ENCODE measurements at regions not wholly inside any gene's neighbourhood (a gene's known extent, or its start where the extent isn't known, plus 50 kb on each side); places are given as distances from the start of the nearest gene placed in this dataset.
A peak's percentile ranks its signal among the peaks of the same experiment; 100 is the strongest.

DNA sequence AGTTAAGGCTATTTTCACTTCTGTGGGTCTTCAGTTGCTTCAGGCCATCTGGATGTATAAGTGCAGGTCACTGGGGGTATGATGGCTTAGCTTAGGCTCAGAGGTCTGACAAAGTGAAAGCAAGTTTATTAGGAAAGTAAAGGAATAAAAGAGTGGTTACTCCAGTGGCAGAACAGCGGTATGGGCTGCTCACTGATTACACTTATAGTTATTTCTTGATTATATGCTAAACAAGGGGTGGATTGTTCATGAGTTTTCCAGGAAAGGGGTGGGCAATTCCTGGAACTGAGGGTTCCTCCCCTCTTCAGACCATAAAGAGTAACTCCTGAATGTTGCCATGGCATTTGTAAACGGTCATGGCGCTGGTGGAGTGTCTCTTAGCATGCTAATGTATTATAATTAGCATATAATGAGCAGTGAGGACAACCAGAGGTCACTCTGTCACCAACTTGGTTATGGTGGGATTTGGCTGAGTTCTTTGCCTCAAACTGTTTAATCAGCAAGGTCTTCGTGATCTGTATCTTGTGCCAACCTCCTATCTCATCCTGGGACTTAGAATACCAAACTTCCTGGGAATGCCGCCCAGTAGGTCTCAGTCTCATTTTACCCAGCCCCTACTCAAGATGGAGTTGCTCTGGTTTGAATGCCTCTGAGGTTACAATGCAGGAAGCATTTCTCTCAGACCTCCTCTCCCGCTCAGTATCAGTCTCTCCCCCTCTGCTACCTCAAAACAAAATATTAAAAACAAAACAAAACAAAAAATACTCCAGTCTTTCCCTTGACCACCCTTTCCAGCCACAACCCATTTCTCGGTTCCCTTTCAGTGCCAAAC lies 71.3 kb upstream of the SLC22A11 start:
- Histone ChIP-seq H3K4me1 (ENCODE audit: control insufficient read depth in 1 of 2, insufficient read depth in 1 of 2, low read depth in 1 of 2, low read length in 1 of 2) (no peaks in the 10 kb centered on the region), H3K36me3 (no peaks in the 10 kb centered on the region), H3K27ac (no peak overlapping the region), H3K4me3 (ENCODE audit: low read depth in 1 of 2, low read length in 1 of 2) (no peak overlapping the region), H3K27me3 (no peaks in the 10 kb centered on the region), H3K9me3 (no peaks in the 10 kb centered on the region)
- TF ChIP-seq, protein P1, sequence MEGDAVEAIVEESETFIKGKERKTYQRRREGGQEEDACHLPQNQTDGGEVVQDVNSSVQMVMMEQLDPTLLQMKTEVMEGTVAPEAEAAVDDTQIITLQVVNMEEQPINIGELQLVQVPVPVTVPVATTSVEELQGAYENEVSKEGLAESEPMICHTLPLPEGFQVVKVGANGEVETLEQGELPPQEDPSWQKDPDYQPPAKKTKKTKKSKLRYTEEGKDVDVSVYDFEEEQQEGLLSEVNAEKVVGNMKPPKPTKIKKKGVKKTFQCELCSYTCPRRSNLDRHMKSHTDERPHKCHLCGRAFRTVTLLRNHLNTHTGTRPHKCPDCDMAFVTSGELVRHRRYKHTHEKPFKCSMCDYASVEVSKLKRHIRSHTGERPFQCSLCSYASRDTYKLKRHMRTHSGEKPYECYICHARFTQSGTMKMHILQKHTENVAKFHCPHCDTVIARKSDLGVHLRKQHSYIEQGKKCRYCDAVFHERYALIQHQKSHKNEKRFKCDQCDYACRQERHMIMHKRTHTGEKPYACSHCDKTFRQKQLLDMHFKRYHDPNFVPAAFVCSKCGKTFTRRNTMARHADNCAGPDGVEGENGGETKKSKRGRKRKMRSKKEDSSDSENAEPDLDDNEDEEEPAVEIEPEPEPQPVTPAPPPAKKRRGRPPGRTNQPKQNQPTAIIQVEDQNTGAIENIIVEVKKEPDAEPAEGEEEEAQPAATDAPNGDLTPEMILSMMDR (IDR thresholded peaks at IDR 0.05) = no peak

DNA sequence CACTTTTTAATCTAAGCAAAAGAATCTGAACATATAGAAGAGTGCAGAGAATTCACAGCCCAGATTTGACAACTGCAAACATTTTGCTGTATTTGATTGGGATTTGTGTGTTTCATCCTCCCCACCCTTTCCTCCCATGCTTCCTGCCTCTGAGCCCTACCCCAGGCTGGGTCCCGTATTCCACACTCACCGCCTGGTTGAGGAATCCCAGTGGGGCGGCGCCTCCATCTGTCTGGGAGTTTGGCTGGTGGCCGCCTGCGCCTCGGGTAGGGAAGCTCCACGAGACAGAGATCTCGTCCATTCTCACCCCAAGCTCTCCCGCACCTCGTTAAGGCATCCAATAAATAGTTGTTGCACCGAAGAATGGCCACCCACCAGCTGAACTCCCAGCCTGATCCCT lies 70.7 kb upstream of the SLC22A11 start:
- Histone ChIP-seq H3K4me3 (ENCODE audit: low read depth in 1 of 2, low read length in 1 of 2) (no peak overlapping the region), H3K4me1 (ENCODE audit: control insufficient read depth in 1 of 2, insufficient read depth in 1 of 2, low read depth in 1 of 2, low read length in 1 of 2) (peaks cover 0 to 4% of the 10 kb centered on the region in 2 experiments), H3K27me3 (no peaks in the 10 kb centered on the region), H3K36me3 (no peaks in the 10 kb centered on the region), H3K27ac (no peak overlapping the region), H3K9me3 (no peaks in the 10 kb centered on the region)
- TF ChIP-seq, protein P1 (IDR thresholded peaks at IDR 0.05) = no peak

DNA sequence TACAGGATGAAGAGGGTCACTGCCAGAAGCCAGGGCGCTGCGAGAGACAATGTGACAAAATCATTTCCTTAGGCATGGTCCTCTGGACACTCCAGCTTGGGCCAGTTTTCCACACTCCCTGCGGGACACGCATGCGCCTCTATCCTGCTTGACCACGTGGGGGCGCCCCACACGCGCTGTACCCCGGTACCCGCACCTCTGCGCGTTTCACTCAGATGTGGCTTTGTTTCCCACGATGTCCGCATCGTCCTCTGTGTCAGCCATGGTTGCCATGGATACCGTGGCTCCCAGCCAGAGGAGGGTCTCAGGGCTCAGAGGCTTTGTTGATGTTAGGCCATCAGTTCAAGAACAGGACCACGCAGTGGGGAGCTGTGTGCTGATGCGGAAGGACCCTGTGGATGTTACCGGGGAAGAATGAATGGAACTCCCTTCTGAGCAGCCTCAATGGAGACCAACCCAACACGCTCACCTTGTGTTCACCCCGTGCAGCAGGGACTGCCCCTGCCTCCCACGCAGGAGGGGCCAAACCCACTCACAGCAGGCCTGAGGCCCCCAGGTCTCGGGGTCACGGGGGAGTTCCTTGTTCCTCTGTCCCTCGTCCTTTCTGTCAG lies 65.8 kb upstream of the SLC22A11 start:
- no peaks in the 10 kb centered on the region for H3K27me3 ChIP-seq
- no peak overlapping the region for H3K27ac ChIP-seq
- TF ChIP-seq, protein P1 (IDR thresholded peaks at IDR 0.05) = peak; percentile 69
- no peaks in the 10 kb centered on the region for H3K36me3 ChIP-seq
- peaks cover 6 to 13% of the 10 kb centered on the region in 2 experiments for H3K4me1 ChIP-seq (ENCODE audit: control insufficient read depth in 1 of 2, insufficient read depth in 1 of 2, low read depth in 1 of 2, low read length in 1 of 2)
- no peaks in the 10 kb centered on the region for H3K9me3 ChIP-seq
- H3K4me3 ChIP-seq (ENCODE audit: low read depth in 1 of 2, low read length in 1 of 2) = no peak overlapping the region

DNA sequence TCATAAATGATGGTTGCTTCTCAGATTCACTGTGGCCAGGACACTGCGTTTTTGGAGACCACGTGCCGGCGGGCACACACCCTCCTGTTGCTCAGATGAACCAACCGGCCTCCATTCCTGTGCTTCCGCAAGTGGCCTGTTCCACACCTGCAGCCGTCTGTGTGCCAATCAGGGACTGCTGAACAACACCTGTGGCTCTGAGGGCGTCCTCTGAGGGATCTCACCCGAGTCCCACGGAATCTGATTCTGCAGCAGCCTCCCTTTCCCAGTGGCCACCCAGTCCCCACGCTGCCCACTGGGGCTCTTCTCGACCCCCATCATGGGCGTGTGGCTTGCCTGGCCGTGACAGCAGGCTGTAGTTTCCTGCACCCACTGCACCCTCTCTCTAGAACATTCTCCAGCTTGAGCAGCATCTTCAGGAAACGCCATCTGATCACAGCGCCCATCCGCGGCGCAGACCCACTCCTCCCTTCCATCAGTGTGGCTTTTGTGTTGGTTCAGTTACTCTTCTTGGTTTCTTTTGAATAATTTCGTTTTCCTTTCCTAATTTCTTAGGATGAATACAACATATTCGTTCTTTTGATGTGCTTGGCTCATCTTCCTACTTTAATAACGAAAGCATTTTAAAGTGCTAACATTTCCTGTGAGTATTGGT lies 65.1 kb upstream of the SLC22A11 start:
- H3K9me3 ChIP-seq = no peaks in the 10 kb centered on the region
- no peak overlapping the region for H3K27ac ChIP-seq
- H3K4me1 ChIP-seq (ENCODE audit: control insufficient read depth in 1 of 2, insufficient read depth in 1 of 2, low read depth in 1 of 2, low read length in 1 of 2) = peaks cover 6 to 16% of the 10 kb centered on the region in 2 experiments
- TF ChIP-seq, protein P1 (IDR thresholded peaks at IDR 0.05) = no peak
- no peaks in the 10 kb centered on the region for H3K36me3 ChIP-seq
- H3K4me3 ChIP-seq (ENCODE audit: low read depth in 1 of 2, low read length in 1 of 2) = no peak overlapping the region
- no peaks in the 10 kb centered on the region for H3K27me3 ChIP-seq

DNA sequence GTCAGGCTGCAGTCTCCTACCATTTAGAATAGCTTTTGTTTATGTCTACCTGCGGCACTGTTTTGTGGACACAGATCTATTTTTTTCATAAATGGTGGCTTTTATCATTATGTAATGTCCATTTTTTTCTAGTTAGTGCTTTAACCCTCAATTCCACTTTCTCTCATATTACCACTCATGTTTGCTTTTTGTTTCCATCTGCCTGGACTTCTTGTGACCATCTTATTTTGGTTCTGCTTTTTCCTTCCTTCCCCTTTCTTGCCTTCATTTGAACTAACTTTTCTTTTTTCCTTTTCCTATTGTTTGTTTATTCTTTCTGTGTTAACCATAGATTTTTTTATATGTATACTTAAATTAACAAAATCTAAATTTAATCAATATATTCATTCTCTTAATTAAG lies 63.2 kb upstream of the SLC22A11 start:
- no peak overlapping the region for H3K4me3 ChIP-seq (ENCODE audit: low read depth in 1 of 2, low read length in 1 of 2)
- H3K27me3 ChIP-seq = no peaks in the 10 kb centered on the region
- peak overlapping the region; percentile 56 for H3K27ac ChIP-seq
- H3K9me3 ChIP-seq = no peaks in the 10 kb centered on the region
- peaks cover 6 to 16% of the 10 kb centered on the region in 2 experiments for H3K4me1 ChIP-seq (ENCODE audit: control insufficient read depth in 1 of 2, insufficient read depth in 1 of 2, low read depth in 1 of 2, low read length in 1 of 2)
- H3K36me3 ChIP-seq = no peaks in the 10 kb centered on the region
- TF ChIP-seq, protein P1 (IDR thresholded peaks at IDR 0.05) = no peak
